GM12891 (cell line): ENCODE measurements at regions not wholly inside any gene's neighbourhood (a gene's known extent, or its start where the extent isn't known, plus 50 kb on each side); places are given as distances from the start of the nearest gene placed in this dataset.
A peak's percentile ranks its signal among the peaks of the same experiment; 100 is the strongest.

Source experiments
- DNase-seq: peaks from one replicate; pipeline ENCODE4 v3.0.0; 2011; ENCODE audit warnings: low spot score; ENCODE audit not compliant: insufficient read length
- FAIRE-seq: peaks from 2 replicates; lab custom pipeline; 2011; peaks lifted over from hg19 to GRCh38; lab: Jason Lieb, UNC
- PAX5 ChIP-seq: IDR thresholded peaks from 2 replicates; pipeline ENCODE4 v1.6.1; 2011; ENCODE audit warnings: low read length, moderate library complexity, mild to moderate bottlenecking; ENCODE audit not compliant: insufficient read depth, severe bottlenecking
- POLR2A ChIP-seq: IDR thresholded peaks from 2 replicates; pipeline ENCODE4 v1.6.1; 2011; ENCODE audit warnings: low read depth, low read length, control low read depth
- POLR2AphosphoS5 ChIP-seq: IDR thresholded peaks from 2 replicates; pipeline ENCODE4 v1.6.1; 2011; ENCODE audit warnings: low read depth, low read length, control low read depth
- POU2F2 ChIP-seq: IDR thresholded peaks from 2 replicates; pipeline ENCODE4 v1.6.1; 2011; ENCODE audit warnings: low read depth, mild to moderate bottlenecking, control low read depth, low read length, moderate library complexity
- SPI1 ChIP-seq: IDR thresholded peaks from 2 replicates; pipeline ENCODE4 v1.6.1; 2011; ENCODE audit warnings: low read depth, low read length, control low read depth
- TAF1 ChIP-seq: IDR thresholded peaks from 2 replicates; pipeline ENCODE4 v1.6.1; 2011; ENCODE audit warnings: low read depth, low read length, control low read depth

DNA sequence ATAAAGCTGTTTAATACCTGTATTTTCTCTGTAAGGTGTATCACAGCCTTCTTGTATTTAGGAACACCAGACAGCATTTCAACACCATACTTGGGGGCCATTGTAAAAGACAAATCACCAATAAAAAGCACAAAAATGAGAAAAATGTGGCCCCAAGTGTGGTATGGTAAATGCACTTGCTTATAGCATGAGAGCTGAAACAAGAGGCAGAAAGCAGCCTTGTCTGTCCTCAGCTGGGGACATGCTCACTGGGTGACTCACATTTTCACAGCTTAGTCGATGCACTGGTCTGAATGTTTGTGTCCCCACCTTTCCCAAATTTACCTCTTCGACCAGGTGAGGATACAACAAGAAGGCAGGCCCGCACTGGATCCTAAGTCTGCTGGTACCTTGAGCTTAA, 639.7 kb upstream of the AGA start:
- FAIRE-seq (peak; percentile 54), DNase-seq (no peak)
- no peak for TF ChIP-seq POLR2AphosphoS5
- no peak for TF ChIP-seq PAX5
- no peak for TF ChIP-seq POLR2A
- no peak for TF ChIP-seq TAF1
- TF ChIP-seq SPI1, result no peak
- TF ChIP-seq POU2F2, result no peak

DNA sequence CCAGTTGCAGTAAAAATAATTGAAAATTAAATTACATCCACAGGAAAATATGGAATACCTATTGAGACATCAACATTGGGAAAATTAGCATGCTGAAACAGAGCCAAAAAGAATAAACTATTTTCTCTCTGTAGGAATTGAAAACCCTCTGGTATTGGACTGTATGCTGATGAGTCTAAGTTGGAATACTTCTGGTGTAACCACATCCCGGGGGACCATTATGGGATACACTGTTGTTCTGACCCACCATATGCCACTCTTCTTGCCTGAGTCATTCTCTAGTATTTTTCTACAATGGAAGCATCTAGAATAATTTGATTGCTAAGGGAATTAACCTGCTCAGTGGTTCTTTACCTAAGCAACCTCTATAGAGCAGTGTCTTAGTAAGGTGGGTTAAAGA, 640.7 kb upstream of the AGA start:
- no peak for TF ChIP-seq PAX5
- TF ChIP-seq POLR2A, result no peak
- TF ChIP-seq TAF1, result no peak
- no peak for TF ChIP-seq POU2F2
- no peak for TF ChIP-seq POLR2AphosphoS5
- TF ChIP-seq SPI1, result no peak
- no peak for DNase-seq
- FAIRE-seq, result no peak

DNA sequence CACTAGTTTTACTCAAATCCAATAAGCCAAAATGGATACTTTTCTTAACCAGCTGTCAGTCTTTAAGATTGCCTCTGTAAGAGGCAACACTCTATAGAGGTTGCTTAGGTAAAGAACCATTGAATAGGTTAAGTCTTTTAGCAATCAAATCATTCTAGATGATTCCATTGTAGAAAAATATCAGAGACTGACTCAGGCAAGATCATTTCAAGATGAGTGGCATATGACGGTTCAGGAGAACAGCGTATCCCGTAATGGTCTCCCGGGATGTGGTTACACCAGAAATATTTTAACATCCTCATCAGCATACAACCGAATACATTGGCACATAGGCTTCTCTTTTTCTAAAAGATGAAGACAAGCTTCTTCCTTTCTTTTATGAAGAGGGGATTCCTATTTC, 641.7 kb upstream of the AGA start:
- FAIRE-seq (no peak), DNase-seq (no peak)
- TF ChIP-seq POLR2AphosphoS5 (no peak), PAX5 (no peak), POLR2A (no peak), TAF1 (no peak), POU2F2 (no peak), SPI1 (no peak)

DNA sequence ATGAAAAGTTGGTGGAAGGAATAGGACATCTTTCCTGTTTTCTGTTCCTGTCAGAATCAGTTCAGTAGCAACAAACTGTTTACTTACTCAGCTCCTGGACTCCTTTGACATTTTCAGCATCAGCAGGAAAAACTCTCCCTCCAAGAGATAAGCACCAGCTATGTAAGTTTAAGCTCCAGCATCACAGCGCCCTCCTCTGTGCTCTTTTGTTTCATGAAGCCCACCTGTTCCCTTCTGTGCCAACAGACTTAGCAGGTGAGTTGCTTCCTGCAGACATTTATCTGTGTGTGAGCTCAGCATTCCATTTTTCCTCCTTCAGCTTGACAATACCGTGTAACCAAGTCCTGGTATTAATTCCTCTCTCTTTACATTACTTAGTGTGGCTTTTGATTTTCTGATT, 644.1 kb upstream of the AGA start:
- FAIRE-seq, result no peak
- TF ChIP-seq POLR2AphosphoS5 (no peak), POLR2A (no peak), POU2F2 (no peak), SPI1 (no peak), PAX5 (no peak), TAF1 (no peak)
- DNase-seq, result no peak

DNA sequence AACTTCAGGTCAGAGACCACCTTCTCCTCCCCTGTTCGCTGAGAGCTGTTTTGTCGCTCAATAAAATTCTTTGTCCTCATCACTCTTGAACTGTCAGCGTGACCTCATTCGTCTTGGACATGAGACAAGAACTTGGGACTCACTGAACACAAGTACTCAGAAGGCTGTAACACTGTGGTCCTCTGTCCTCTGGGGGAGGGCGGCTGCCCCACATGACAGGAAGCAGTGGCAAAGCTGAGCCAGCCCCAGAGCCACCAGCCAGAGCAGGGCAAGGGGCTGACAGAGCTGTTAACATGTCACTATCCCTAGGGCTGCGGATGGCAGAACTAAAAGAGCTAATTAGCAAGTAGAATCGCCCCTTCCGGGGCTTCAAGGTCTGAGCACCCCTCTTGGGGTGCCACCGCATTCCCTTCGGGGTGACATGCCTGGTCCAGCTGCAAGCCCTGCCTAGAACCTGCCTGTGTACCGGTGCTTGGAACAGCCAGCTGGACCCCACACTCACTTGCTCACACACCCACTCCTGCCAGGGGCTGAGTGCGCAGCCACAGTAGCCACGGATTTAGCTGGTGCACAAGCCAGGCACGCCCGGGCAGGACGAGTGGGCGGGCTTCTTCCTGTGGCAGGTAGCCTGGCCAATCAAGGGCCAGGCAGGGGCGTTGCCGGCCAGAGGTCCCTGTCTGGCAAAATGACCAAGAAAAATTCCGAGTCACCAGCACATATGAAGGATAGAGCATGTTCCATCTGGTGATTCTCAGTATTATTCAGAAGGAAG, 648.6 kb upstream of the AGA start:
- DNase-seq (no peak), FAIRE-seq (no peak)
- no peak for TF ChIP-seq PAX5
- TF ChIP-seq POLR2A, result no peak
- TF ChIP-seq TAF1, result no peak
- no peak for TF ChIP-seq SPI1
- no peak for TF ChIP-seq POLR2AphosphoS5
- no peak for TF ChIP-seq POU2F2

DNA sequence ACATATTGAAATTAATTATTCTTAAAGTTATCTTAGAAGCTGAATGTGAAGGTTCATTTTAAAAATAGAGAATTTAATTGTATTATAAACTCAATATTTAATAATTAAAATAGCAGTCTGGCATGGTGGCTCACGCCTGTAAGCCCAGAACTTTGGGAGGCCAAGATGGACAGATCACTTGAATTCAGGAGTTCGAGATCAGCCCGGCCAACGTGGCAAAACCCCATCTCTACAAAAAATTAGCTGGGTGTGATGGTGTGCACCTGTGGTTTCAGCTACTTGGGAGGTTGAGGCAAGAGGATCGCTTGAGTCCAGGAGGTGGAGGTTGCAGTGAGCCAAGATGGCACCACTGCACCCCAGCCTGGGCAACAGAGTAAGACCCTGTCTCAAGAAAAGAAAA, 659.9 kb upstream of the AGA start:
- DNase-seq (no peak), FAIRE-seq (no peak)
- TF ChIP-seq PAX5, result no peak
- no peak for TF ChIP-seq SPI1
- TF ChIP-seq POLR2A, result no peak
- no peak for TF ChIP-seq POLR2AphosphoS5
- no peak for TF ChIP-seq POU2F2
- no peak for TF ChIP-seq TAF1

DNA sequence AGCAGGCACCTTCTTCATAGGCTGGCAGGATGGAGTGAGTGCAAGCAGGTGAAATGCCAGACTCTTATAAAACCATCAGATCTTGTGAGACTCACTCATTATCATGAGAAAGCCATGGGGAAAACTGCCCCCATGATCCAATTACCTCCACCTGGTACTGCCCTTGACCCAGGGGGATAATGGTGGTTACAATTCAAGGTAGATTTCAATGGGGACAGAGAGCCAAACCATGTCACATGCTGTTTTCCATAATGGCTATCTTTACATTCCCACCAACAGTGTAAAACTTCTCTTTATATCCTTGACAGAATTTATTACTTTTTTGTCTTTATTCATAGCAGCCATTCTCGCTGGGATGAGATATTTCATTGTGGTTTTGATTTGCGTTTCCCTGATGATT, 663.0 kb upstream of the AGA start:
- no peak for FAIRE-seq
- DNase-seq, result no peak
- TF ChIP-seq POLR2AphosphoS5 (no peak), PAX5 (no peak), TAF1 (no peak), POLR2A (no peak), SPI1 (no peak), POU2F2 (no peak)

DNA sequence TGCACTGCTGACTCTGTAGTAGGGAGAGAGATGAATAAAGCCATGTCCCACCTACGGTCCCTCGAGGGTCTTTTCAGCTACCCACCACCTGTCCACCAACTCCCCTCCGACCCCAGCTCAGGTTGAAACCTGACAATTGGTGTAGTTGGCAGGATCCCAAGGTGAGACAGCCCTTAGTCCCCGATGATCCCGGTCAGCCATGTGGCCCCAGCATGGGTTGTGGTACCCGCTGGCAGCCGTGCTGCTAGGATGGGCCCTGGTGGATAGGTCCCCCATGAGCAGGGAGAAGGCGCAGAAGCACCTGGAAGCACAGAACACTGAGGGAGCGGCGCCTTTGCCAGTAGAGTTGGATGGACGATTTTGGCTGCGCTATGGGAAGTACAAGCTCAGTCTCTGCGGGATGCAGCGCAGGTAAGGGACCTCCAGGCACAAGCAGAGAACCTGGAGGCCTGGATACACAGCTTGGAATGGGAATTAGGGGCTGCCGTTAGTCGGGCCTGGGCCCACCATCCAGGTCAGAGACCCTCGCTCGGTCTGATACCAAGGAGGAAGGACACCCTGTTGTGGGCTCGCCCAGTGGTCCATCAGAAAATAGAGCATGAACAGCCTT, 694.6 kb upstream of the AGA start:
- TF ChIP-seq TAF1 (no peak), PAX5 (no peak), SPI1 (no peak), POLR2A (no peak), POLR2AphosphoS5 (no peak), POU2F2 (no peak)
- FAIRE-seq (no peak), DNase-seq (no peak)

DNA sequence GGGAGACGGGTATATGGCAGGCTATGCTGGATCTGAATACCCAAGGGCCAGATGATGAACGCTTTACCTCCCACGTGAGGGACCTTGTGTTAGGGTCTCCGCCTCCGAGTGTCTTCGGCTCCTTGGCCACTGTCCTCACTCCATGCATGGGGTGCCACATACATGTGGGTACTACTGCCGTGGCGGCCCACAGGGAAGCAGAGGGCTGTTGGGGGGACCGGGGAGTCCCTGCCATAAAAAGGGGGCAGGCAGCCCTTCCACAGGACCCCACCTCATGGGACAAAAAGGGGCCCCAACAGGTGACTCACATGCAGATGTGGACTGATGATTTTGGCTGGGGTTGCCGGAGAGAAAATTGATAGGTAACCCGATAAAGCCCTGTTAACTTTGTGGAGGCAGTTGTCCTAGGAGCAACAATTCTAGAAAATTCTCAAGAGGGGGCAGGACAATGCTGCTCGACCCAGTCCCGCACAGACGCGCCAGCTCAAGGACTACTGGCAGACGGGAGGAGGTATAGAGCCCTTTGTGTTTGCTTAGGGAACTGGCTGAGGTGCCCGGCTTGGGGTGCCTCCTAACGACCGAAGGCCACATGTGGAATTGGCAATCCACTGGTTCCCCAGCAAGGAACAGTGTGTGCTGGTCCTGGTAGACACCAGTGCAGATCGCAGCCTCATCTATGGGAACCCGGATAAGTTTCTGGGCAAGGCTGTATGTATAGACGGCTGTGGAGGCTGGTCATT, 695.7 kb upstream of the AGA start:
- TF ChIP-seq POU2F2 (no peak), SPI1 (no peak)
- DNase-seq (no peak), FAIRE-seq (no peak)

DNA sequence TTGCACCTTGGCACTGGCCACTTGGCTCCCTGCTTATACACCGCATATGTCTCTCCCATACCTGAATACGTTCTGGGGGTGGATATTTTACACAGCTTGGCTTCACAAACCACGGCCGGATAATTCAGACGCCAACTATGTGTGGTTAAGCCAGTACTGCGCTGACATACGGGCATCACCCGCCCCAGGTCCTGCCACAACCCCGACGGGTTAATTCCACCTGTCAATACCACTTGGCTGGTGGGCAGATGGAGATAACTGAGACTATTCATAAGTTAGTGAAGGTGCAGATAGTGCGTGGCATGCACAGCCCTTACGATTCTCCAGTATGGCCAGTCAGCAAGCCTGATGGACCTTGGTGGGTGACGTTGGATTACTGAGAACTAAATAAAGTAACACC, 696.3 kb upstream of the AGA start:
- FAIRE-seq, result no peak
- DNase-seq, result no peak
- TF ChIP-seq SPI1 (no peak), POU2F2 (no peak), POLR2A (no peak)
